ENCODE measurements at regions not wholly inside any gene's neighbourhood (a gene's known extent, or its start where the extent isn't known, plus 50 kb on each side); places are given as distances from the start of the nearest gene placed in this dataset.

GRCh38 chr4:173866322-173867026, 336.4 kb upstream of the HAND2 start:
- no peak for DNase-seq (ENCODE audit: low spot score in 2 of 2, unreplicated experiment in 2 of 2)
- Mint-ChIP-seq H3K27me3 (ENCODE audit: low read depth) (no peaks in the 10 kb centered on the region), H3K27ac (no peak overlapping the region), H3K4me3 (no peak overlapping the region), H3K9me3 (peaks cover 26% of the 10 kb centered on the region), H3K36me3 (peaks cover 3% of the 10 kb centered on the region), H3K4me1 (no peaks in the 10 kb centered on the region)
- TF ChIP-seq CTCF (IDR thresholded peaks at IDR 0.05; ENCODE audit: unreplicated experiment) = no peak

GRCh38 chr4:173862754-173863153, 332.7 kb upstream of the HAND2 start:
- H3K27ac Mint-ChIP-seq = no peak overlapping the region
- peaks cover 5% of the 10 kb centered on the region for H3K36me3 Mint-ChIP-seq
- no peak for TF ChIP-seq CTCF (IDR thresholded peaks at IDR 0.05; ENCODE audit: unreplicated experiment)
- H3K9me3 Mint-ChIP-seq = peaks cover 38% of the 10 kb centered on the region
- no peaks in the 10 kb centered on the region for H3K27me3 Mint-ChIP-seq (ENCODE audit: low read depth)
- H3K4me1 Mint-ChIP-seq = peaks cover 8% of the 10 kb centered on the region
- no peak overlapping the region for H3K4me3 Mint-ChIP-seq
- DNase-seq (ENCODE audit: low spot score in 2 of 2, unreplicated experiment in 2 of 2) = no peak

- Mint-ChIP-seq H3K36me3 (peaks cover 5% of the 10 kb centered on the region), H3K27ac (no peak overlapping the region), H3K9me3 (peaks cover 42% of the 10 kb centered on the region)
These were observed 330.1 kb upstream of the HAND2 start for GRCh38 chr4:173860094-173860493.

GRCh38 chr4:173859091-173859713, 329.2 kb upstream of the HAND2 start:
- no peak overlapping the region for H3K4me3 Mint-ChIP-seq
- DNase-seq (ENCODE audit: low spot score in 2 of 2, unreplicated experiment in 2 of 2) = no peak
- no peaks in the 10 kb centered on the region for H3K27me3 Mint-ChIP-seq (ENCODE audit: low read depth)
- peaks cover 33% of the 10 kb centered on the region for H3K9me3 Mint-ChIP-seq
- H3K27ac Mint-ChIP-seq = no peak overlapping the region
- no peak for TF ChIP-seq CTCF (IDR thresholded peaks at IDR 0.05; ENCODE audit: unreplicated experiment)
- H3K4me1 Mint-ChIP-seq = peaks cover 8% of the 10 kb centered on the region
- peaks cover 3% of the 10 kb centered on the region for H3K36me3 Mint-ChIP-seq

More at GRCh38 chr4:173860094-173860493, 330.1 kb upstream of the HAND2 start:
- no peak for DNase-seq (ENCODE audit: low spot score in 2 of 2, unreplicated experiment in 2 of 2)
- no peak for TF ChIP-seq CTCF (IDR thresholded peaks at IDR 0.05; ENCODE audit: unreplicated experiment)
- Mint-ChIP-seq H3K4me1 (peaks cover 8% of the 10 kb centered on the region), H3K4me3 (no peak overlapping the region), H3K27me3 (ENCODE audit: low read depth) (no peaks in the 10 kb centered on the region)

- Mint-ChIP-seq H3K27me3 (ENCODE audit: low read depth) (no peaks in the 10 kb centered on the region), H3K4me3 (no peak overlapping the region), H3K27ac (no peak overlapping the region), H3K4me1 (peaks cover 8% of the 10 kb centered on the region), H3K9me3 (peaks cover 27% of the 10 kb centered on the region), H3K36me3 (peaks cover 3% of the 10 kb centered on the region)
- no peak for TF ChIP-seq CTCF (IDR thresholded peaks at IDR 0.05; ENCODE audit: unreplicated experiment)
- DNase-seq (ENCODE audit: low spot score in 2 of 2, unreplicated experiment in 2 of 2) = no peak
These were observed 328.4 kb upstream of the HAND2 start for GRCh38 chr4:173858471-173858870.

Data from mesothelial cell of epicardium (in vitro differentiated cells).